ENCODE measurements at regions not wholly inside any gene's neighbourhood (a gene's known extent, or its start where the extent isn't known, plus 50 kb on each side); places are given as distances from the start of the nearest gene placed in this dataset.
"Not testable (repeated sequence)": the region's sequence is repeated elsewhere in the genome, so short reads cannot be mapped to it uniquely, and the experiment has no call there.

GRCh38 chr5:127210042-127210441, 80.6 kb upstream of the MEGF10 start:
- no peak for TF ChIP-seq CTCF (IDR thresholded peaks at IDR 0.05; ENCODE audit: low read length, missing control alignments)
- DNase-seq (ENCODE audit: low read depth): no peak
- no peak overlapping the region for H3K4me3 ChIP-seq (replicated peaks; ENCODE audit: low read depth, low read length)

DNA sequence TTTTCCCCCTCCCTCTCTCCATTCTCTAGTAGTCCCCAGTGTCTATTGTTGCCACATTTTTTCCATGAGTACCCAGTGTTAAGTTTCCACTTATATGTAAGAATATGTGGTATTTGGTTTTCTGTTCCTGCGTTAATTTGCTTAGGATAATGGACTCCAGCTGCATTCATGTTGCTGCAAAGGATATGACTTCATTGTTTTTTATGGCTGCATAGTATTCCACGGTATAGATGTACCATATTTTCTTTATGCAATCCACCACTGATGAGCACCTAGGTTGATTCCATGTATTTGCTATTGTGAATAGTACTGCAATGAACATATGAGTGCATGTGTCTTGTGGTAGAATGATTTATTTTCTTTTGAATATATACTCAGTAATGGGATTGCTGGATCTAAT, 77.4 kb upstream of the MEGF10 start:
- H3K4me3 ChIP-seq (replicated peaks; ENCODE audit: low read depth, low read length): no peak overlapping the region
- no peak for TF ChIP-seq CTCF (IDR thresholded peaks at IDR 0.05; ENCODE audit: low read length, missing control alignments)
- no peak for DNase-seq (ENCODE audit: low read depth)

GRCh38 chr5:127216143-127216542, 74.5 kb upstream of the MEGF10 start:
- DNase-seq (ENCODE audit: low read depth): no peak
- H3K4me3 ChIP-seq (replicated peaks; ENCODE audit: low read depth, low read length): no peak overlapping the region
- TF ChIP-seq CTCF (IDR thresholded peaks at IDR 0.05; ENCODE audit: low read length, missing control alignments): no peak

DNA sequence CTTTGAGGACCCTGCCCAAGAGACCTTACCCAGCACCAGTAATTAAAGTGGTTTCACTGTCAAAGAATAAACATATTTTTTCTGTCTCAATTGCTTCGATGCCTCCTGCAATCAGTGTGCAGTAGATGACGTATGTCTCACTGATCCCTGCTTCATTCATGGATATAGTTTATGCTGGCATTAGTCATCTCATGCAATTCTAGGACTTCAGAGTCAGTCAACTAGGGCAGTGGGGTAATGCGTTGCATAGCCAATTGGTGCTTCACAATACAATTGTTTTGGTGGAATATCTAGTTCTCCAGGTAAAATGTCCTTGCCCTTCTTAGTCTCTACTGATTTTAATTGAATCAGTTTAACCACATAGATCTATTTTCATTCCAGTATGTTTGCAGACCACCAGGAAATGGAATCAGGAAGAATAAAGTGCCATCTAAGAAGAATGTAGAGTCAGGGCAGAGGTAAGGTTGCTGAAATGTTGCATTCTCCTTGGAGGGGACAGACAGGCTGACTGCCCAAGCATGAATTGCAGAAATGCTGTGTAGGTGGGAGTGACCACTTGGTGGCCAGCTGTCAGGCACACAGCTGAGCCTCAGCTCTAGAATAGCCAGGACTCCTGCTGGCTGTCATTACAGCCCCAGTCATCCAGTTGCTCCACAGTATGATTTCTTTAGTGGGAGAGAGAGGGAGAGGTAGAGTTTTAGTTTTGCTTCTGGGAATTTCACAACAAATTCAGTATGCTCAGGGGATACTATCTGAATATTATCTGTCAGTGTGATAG, 73.5 kb upstream of the MEGF10 start:
- TF ChIP-seq CTCF (IDR thresholded peaks at IDR 0.05; ENCODE audit: low read length, missing control alignments): no peak
- H3K4me3 ChIP-seq (replicated peaks; ENCODE audit: low read depth, low read length): no peak overlapping the region
- no peak for DNase-seq (ENCODE audit: low read depth)

DNA sequence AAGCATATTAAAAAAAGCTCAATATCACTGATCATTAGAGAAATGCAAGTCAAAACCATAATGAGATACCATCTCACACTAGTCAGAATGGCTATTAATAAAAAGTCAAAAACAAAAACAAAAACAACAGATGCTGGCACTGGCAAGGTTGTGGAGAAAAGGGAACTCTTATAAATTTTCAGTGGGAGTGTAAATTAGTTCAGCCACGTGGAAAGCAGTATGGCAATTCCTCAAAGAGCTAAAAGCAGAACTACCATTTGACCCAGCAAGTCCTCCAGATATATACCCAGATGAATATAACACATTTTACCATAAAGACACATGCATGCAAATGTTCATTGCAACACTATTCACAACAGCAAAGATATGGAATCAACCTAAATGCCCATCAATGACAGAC, 68.7 kb upstream of the MEGF10 start:
- DNase-seq (ENCODE audit: low read depth); H3K4me3 ChIP-seq (replicated peaks; ENCODE audit: low read depth, low read length): not testable (repeated sequence)

DNA sequence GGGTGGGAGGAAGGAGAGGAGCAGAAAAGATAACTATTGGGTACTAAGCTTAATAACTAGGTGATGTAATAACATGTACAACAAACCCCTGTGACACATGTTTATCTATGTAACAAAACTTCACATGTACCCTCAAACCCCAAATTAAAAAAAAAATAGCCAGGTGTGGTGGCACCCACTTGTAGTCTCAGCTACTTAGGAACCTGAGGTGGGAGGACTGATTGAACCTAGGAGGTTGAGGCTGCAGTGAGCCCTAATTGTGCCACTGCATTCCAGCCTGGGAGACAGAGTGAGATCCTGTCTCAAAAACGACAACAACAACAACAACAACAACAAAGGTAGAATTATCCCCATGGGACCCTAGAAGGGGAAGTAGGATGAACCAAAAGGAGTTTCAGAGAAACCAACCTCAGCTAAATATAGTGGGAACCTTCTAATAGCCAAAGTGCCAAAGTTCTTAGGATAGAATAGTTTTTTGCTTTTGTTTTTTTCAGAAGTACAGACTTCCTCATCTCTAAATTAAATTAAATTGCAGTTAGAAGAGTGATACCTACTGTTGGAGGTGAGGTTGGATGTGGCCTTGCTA, 67.9 kb upstream of the MEGF10 start:
- DNase-seq (ENCODE audit: low read depth); H3K4me3 ChIP-seq (replicated peaks; ENCODE audit: low read depth, low read length): not testable (repeated sequence)

- no peak overlapping the region for H3K4me3 ChIP-seq (replicated peaks; ENCODE audit: low read depth, low read length)
- TF ChIP-seq CTCF (IDR thresholded peaks at IDR 0.05; ENCODE audit: low read length, missing control alignments): no peak
These were observed 67.2 kb upstream of the MEGF10 start for GRCh38 chr5:127223256-127223974.

More at GRCh38 chr5:127223256-127223974, 67.2 kb upstream of the MEGF10 start:
- no peak for DNase-seq (ENCODE audit: low read depth)
